ENCODE measurements at regions not wholly inside any gene's neighbourhood (a gene's known extent, or its start where the extent isn't known, plus 50 kb on each side); places are given as distances from the start of the nearest gene placed in this dataset.
"Not testable (repeated sequence)": the region's sequence is repeated elsewhere in the genome, so short reads cannot be mapped to it uniquely, and the experiment has no call there.

DNA sequence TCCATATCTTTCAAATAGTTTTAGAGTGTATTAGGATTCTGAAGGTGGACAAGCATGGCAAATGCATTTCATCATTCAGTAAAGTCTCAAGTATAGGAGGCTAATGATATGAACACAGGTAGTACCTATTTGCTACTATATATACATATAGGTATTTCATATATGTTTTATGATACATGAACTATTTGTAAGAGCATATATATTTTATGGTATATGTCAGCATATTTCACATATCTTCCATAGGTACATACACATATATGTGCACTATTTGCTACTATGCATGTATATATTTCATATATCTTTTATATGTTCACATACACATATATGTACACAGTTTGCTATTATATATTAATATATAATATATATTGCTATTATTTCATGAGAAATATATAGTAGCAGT lies 1291.7 kb upstream of the MIR17HG start:
- no peak for DNase-seq (ENCODE audit: low read depth)

DNA sequence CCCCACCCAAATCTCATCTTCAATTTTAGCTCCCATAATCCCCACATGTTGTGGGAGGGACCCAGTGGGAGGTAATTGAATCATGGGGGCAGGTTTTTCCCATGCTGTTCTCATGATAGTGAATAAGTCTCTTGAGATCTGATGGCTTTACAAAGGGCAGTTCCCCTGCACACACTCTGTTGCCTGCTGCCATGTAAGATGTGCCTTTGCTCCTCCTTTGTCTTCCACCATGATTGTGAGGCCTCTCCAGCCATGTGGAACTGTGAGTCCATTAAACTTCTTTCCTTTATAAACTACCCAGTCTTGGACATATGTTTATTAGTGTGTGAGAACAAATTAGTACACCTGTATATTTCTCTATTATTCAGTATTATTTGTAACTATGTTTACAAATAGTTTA lies 1283.3 kb upstream of the MIR17HG start:
- DNase-seq (ENCODE audit: low read depth), result not testable (repeated sequence)

DNA sequence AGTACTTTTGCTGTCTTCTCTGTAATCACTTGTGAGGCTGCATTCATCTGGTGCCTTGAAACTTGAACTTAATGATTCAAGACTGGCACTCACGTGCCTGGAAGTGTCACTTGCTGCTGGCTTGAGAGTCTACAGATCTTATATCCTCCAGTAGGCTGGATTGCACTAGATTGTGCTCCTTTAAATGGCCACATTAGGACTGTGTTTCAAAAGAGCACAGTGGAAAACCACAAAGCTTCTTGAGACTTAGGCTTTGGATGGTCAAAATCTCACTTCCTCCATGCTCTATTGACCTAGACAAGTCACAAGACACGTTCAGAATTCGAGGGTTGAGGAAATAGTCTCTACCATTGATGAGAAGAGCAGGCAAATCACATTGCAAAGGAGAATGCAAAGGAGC lies 1278.8 kb upstream of the MIR17HG start:
- DNase-seq (ENCODE audit: low read depth), result no peak

DNA sequence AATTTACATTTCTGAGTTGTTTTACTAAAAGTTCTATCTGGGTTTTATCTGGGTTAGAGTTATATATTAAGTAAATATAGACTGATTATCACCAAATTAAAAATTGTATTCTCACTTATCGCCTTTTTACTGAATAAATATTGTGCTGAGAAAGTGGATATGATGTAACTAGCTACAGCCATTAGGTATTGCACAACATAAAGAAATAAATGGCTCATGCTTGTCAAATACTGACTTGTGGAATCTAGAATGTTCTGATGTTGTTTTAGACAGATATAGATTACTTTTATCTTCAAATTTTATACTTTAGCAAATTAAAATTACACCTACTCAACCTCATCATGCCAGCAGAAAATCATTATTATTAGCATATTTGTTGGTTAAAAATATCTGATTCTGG lies 1277.1 kb upstream of the MIR17HG start:
- DNase-seq (ENCODE audit: low read depth), result no peak

DNA sequence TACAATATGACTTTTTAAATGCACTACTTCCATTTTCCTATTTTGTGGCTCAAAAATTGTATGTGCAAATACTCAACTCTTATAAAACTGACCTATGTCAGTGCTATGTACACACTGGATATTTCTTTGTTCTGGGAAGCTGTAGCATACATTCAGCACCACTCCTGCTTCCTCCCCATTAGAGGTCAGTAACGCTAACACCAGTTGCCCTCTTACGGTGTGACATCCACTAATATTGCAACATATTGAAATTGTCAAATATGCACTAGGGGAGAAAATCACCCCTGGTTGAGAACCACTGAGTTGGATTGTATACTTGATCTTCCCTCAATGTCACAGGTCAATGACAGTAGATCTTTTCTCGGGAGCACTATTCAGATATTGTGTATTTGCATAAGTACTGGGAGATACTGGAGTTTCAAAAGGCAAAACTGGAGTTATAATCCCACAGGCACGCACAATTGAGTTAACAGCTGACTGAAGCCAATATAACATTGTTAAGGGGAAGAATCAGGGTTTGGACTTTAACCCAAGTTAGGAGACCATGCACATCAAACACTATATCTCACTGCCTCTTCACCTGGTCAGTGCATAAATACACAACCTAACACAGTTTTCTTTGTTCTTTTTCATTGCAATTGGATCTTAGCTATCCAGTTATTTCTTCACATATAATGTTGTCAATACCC lies 1276.5 kb upstream of the MIR17HG start:
- DNase-seq (ENCODE audit: low read depth), result no peak

DNA sequence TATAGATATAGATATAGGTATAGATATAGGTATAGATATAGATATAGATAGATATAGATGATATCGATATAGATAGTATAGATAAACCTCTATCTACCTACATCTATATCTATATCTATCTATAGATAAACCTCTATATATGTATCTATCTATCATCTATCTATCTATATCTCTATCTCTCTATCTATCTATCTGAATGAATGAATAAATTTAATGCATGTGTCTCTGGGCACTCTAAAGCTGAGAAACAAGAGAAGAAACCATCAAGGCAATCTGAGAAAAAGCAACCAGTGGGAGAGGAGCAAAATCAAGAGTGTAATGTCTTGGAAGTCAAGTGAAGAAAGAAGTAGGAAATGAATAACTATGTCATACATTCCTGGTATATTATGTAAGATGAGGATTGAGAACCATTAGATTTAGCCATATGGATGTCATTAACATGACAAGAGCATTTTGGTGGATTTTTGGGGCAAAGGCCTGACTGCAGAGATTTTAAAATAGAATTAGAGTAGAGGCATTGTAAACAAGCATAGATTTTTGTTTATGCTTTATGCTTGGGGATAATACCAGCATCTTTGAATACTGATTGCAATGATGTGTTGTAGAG lies 1262.7 kb upstream of the MIR17HG start:
- DNase-seq (ENCODE audit: low read depth), result no peak

DNA sequence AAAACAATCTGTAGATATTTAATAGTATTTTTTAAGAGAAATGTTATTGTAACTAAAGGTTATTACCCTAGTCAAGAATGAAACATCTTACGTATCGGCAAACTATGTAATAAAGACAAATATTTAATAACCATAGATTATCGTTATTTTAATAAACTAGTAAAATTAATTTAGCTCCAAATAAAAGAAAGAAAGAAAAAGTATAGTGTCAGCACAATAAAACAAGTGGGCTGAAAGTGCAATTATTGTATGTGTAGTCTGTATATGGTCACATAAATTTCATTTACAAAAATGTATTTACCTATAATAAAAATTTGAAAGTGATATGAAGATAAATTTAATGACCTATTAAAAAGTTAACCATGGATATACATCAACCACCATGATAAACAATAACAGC lies 1258.4 kb upstream of the MIR17HG start:
- DNase-seq (ENCODE audit: low read depth), result no peak

DNA sequence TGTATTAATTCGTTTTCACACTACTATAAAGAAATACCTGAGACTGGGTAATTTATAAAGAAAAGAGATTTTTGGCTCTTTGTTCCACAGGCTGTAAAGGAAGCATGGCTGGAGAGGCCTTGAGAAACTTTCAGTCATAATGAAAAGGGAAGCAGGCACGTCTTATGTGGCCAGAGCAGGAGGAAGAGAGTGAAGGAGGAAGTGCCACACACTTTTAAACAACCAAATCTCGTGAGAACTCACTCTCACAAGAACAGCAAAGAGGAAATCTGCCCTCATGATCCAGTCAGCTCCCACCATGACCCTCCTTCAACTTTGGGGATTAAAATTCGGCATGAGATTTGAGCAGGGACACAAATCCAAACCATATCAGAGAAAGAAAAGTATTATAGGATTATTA lies 1255.9 kb upstream of the MIR17HG start:
- DNase-seq (ENCODE audit: low read depth), result no peak

DNA sequence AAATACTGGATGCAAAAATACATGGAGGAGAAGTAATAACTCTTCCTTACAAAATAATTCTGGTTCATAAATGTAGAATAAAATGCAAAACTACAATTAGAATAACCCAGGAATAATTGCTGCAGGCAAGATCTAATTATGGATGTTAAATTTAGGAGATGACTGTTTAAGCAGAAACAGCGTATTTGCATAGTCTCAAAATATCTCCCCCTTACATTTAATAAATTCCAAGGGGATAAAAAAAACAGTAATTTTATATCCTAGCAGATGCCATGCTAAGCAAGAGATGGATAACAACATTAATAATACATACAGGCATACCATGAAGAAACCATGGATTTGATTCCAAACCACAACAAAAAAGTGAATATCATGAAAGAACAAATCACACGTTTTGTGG lies 1253.1 kb upstream of the MIR17HG start:
- DNase-seq (ENCODE audit: low read depth), result no peak

DNA sequence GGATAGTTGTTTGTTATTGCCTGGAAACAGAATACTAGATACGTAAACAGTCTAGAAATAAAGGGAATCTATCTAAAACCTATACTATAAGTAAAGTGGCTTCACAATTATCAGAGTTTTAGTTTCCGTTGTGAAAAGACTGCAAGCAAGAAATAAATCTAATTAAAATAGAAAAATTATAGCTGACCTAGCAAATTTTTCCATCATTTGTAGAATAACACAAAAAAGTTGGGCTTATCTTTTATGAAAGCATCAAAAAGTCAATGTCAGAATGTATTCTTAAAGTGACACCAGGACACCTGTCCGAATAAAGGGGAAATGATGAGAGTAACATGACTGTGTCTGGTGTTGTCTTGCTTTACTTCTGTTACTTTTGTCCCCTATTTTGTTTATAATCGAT lies 1248.9 kb upstream of the MIR17HG start:
- no peak for DNase-seq (ENCODE audit: low read depth)

DNA sequence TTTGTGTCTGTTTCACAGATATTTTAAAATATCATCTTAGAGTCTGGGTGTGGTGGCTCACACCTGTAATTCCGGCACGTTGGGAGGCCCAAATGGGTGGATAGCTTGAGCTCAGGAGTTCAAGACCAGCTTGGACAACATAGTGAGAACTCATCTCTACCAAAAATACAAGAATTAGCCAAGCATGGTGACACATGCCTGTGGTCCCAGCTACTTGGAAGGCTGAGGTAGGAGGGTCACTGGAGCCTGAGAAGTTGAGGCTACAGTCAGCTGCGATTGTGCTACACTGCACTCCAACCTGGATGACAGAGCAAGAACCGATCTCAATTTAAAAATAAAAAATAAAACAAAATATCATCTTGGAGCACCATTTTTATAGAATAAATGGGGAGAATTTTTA lies 1247.6 kb upstream of the MIR17HG start:
- no peak for DNase-seq (ENCODE audit: low read depth)

DNA sequence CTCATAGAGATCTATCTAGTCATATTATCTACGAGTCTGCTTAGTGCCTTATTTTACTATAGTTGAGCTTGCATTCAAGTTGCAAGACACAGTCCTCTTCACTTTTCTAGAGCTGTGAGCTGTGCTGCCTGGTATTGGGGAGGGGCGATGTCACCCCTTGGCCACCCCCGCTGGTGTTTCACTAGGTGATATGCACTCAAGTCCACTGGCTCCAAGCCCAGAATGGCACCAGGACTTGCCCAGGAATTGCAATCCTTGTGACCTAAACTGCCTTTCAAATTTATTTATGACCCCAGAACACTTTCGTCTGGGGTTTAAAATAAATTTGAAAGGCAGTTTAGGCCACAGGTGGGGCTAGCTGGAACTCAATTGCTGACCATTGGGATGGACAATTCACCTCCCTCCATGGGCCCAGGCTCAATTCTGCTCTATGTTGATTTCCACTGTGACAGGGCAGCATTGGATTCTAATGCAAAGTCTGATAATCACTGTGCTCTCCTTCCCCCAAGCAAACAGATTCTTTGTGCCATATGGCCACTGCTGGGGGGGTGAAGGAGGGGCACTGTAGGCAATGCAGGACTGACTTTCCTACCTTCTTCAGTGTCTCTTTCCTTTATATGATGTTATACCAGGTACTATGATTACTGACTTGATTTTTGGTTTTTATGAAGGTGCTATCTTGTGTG lies 1244.2 kb upstream of the MIR17HG start:
- no peak for DNase-seq (ENCODE audit: low read depth)

DNA sequence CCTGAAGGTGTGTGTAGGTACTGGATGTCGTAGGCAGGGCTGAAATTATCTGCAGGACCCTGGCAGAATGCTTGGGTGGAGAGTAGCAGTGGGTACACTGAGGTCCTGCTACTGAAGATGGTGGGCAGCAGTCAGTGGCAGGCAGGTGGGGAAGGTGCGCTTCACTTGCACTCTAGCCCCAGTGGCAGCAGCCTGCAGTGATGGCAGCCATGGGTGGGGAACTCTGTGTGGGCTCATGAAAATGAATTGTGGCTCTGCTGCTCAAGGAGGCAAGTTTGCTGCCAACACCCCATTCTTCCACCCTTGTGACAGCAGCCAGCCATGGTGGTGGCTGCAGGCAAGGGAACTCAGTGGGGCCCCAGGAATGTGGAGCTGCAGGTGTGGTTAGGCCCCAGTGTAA lies 1242.7 kb upstream of the MIR17HG start:
- no peak for DNase-seq (ENCODE audit: low read depth)

DNA sequence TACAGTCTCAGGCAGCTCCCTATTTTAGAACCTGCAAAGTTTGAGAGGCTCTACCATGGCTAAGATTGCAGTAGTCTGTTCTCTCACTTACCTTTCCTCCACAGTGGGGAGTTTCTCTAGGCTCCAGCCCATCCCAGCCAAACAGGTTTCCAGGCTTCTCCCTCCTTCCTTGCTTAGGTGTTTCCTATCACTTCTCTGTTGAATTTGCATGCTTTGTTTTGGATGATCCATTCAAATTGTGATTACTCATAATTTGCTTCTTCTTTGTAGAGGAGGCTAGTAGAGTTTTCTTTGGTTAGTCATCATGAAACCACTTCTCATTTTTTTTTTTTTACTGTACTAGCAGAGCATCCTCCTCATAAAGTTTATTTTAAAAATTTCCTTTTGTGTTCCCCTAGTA lies 1242.2 kb upstream of the MIR17HG start:
- peak; percentile 50 for DNase-seq (ENCODE audit: low read depth)

DNA sequence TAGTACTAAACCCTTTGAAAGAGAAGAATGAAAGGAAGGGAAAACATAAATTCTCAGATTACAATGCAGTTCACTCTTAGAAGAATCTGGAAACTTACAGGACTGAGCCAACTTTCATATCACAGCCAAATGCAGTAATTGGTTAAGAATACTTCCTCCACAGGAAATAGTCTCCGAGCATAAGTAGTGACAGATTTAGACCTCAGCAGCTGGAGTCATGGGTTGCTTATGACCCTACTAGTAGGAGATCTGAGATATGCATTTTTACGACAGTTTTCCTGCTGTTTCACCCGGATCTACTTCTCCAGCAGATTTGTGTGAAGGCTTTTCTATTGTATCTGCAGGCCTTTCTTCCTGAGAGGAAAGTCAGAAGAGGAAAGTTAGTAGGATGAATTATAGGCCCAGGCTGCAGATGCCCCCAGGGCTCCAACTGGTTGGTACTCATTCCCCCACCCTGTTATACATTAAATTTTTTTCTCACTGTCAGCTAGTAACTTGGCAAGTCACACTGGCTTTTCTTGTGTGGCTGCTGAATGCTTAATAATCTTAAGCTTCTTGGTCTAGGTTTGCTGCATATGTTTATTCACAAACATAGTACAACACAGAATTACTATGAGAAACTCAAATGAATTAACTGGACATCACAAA lies 1241.5 kb upstream of the MIR17HG start:
- DNase-seq (ENCODE audit: low read depth), result peak; percentile 40

DNA sequence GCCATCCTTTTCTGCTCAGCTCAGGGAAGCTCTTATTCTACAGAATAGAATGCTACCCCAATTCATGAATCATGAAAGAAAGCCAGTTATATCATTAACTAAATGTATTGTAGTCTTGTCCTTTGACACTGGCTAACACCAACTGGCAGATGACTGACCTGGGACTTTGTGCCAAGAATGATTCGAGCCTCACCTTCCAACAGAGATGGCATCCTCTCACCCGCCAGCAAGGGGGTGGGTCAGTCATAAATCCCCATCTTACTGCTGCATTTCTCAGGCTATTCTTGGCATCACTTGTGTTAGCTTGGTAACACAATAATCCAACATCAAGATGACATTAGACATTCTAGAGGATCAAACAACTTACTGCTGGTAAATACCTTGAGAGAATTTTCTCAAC lies 1239.8 kb upstream of the MIR17HG start:
- DNase-seq (ENCODE audit: low read depth), result no peak

DNA sequence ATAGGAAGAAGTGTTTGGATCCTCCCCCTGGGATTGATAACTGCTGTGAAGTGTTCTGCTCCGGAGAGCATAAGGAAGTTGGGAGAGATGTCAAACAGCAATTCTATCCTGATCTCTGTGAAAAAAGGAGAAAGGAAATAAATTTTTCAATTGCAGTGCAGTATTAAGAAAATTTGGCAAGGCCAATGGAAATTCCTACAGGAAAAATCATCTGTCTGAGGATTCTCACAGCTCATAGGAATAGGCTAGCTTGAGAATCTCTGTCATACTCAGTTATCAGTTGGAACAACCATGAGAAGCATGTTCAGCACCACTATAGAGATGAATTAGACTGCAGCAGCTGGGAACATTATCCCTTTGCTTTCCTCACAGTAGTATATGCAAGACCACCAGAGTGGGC lies 1238.9 kb upstream of the MIR17HG start:
- no peak for DNase-seq (ENCODE audit: low read depth)

DNA sequence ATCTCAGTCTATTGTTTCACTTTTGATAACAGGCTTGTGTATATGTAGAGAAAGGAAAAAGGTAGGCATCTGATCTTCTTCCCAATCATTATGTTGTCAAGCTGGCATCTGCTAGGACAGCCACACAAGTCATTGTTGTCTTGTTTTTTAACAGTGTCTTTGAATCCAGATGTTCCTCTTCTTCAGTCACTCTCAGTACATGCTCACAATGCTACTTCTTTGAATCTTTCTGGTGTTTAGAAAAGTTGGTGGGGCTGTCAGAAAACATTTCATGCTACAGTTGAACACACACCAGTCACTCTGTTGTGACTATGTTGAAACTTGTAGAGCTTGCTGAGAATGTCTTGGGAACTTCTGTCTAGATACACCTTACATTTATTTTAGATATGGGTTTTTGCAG lies 1231.4 kb upstream of the MIR17HG start:
- DNase-seq (ENCODE audit: low read depth), result no peak

DNA sequence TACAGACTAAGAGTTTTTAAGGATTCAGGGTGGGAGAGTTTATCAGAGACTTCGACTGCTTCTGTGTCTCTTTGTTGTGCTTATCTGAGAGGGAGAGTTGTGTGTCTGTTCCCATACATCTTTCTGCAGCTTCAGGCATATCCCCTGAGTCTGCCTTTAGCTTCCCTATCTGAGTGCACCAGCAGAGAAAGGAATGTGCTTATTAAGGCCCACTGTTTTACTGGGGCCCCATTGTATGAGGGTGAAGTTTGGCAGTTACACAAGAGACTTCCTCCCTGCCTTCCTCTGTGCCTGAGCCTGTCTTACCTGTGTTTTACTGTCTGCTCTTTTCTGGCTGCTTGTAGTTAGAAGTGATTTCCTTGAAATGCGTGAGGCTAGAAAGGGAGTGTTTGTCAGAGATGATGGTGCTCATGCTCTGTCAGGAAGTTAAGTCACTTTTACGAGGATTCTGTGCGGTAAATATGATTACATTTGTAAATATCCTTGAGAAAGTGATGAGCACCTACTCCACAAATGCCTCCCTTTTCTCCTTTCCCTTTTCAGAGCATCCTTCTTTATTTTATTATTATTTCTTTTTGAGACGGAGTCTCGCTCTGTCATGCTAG lies 1228.9 kb upstream of the MIR17HG start:
- DNase-seq (ENCODE audit: low read depth), result peak; percentile 1

DNA sequence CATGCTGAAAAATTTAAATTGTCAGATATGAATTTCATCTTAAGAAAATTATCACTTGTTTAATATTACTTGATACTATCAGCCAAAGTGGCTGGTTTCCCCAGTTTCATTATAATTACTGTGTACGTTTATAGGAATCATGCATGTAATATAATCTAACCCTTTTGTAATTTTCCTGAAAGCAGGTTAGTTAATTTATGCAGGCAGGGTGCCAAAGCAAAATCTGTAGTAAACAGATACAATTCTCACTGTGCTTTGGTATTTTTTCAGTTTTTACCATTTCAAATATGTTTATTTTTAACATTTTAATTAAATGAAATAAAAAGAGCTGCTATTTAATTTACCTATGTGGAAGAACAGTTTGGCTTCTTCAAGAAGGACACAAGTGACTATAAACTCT lies 1227.5 kb upstream of the MIR17HG start:
- DNase-seq (ENCODE audit: low read depth), result no peak

DNA sequence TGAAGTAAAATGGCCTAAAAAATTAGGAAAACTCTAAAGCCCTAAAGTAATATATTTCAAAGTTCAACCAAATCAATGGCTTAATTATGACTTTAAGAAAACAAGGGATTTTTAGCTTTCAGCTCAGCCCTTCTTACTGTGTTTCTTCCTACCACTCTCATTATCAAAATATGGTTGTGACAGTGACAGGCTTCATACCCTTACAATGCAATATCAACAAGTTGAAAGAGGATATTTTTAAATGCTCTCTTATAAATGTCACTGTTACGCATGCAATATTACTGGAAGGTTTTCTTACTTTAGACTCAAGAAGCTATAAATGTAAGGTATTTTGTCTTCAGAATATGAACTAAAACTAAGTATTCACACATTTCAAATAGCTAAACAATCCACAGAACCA lies 1225.7 kb upstream of the MIR17HG start:
- DNase-seq (ENCODE audit: low read depth), result no peak

DNA sequence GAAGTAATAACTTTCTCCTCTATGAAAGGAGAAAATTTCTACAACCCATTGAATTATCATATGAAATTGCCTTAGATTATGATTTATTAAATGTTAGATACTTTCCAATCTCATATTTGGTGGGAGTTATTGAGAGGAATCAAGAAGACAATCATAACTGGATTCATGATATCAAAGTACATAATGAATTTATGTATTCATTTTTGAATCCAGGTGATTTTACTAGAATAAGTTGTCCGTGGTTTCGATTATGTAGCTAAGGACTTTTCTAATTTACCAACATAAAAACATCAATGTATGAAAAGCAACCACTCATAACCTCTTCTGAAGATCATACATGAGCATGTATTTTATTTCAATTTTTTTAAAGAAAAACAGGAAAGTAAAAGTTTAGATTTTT lies 1225.0 kb upstream of the MIR17HG start:
- no peak for DNase-seq (ENCODE audit: low read depth)

DNA sequence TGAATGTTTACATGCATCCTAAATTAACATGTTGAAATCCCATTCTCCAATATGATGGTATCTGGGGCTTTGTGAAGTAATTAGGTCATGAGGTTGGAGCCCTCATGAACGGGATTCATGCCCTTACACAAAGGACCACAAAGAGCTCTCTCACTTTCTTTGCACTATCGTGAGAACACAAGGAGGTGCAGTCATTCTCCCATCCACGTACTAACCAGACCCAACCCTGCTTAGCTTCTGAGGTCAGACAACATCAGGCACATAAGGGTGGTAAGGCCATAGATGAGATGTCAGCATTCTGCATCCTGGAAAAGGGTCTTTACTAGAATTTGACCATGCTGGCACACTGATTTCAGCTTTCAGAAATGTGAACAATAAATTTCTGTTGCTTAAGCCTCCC lies 1211.9 kb upstream of the MIR17HG start:
- no peak for DNase-seq (ENCODE audit: low read depth)

All from M059J (cell line).